ENCODE measurements at regions not wholly inside any gene's neighbourhood (a gene's known extent, or its start where the extent isn't known, plus 50 kb on each side); places are given as distances from the start of the nearest gene placed in this dataset.

GRCh38 chr2:52668724-52669123, 1098.9 kb upstream of the CHAC2 start:
- intact Hi-C loops (cut with micrococcal nuclease; ENCODE audit: unreplicated experiment) = no loop called here
- H2AFZ ChIP-seq = no peak overlapping the region
- DNase-seq = no peak
- no peak overlapping the region for H3K4me3 ChIP-seq
- H4K20me1 ChIP-seq (ENCODE audit: insufficient read depth) = no peaks in the 10 kb centered on the region
- no peaks in the 10 kb centered on the region for H3K36me3 ChIP-seq (ENCODE audit: low read depth)
- H3K9me3 ChIP-seq (ENCODE audit: insufficient read depth, low read depth) = no peaks in the 10 kb centered on the region
- H3K4me2 ChIP-seq = no peak overlapping the region
- H3F3A ChIP-seq (ENCODE audit: insufficient read depth, low read depth) = no peaks in the 10 kb centered on the region
- POLR2A ChIA-PET (ENCODE audit: unreplicated experiment) = interaction anchor here (0.7 kb wide), 1 partner anchor 1038 kb away, joined by 3 read pairs; no protein-coding TSS in a partner anchor
- CTCF ChIA-PET = no interaction called here
- H3K27me3 ChIP-seq (ENCODE audit: insufficient read depth, low read depth) = no peaks in the 10 kb centered on the region
- no peaks in the 10 kb centered on the region for H3K4me1 ChIP-seq (replicated peaks; ENCODE audit: insufficient read depth)
- no peaks in the 10 kb centered on the region for H3K79me2 ChIP-seq (ENCODE audit: low read depth)
- BruUV-seq (replicated peaks) = no TSS peak
- H3K27ac ChIP-seq = no peak overlapping the region
- no peaks in the 10 kb centered on the region for H3K9me2 ChIP-seq (ENCODE audit: insufficient read depth)
- TF ChIP-seq CTCF (conservative IDR thresholded peaks at IDR 0.05) = no peak
- no peak for TF ChIP-seq EZH2 (IDR thresholded peaks at IDR 0.05; ENCODE audit: low read depth)

GRCh38 chr2:52659546-52659945, 1108.1 kb upstream of the CHAC2 start:
- CTCF ChIA-PET = no interaction called here
- DNase-seq = no peak
- no peaks in the 10 kb centered on the region for H3K9me3 ChIP-seq (ENCODE audit: insufficient read depth, low read depth)
- no peaks in the 10 kb centered on the region for H4K20me1 ChIP-seq (ENCODE audit: insufficient read depth)
- no peak overlapping the region for H3K4me3 ChIP-seq
- H3K79me2 ChIP-seq (ENCODE audit: low read depth) = no peaks in the 10 kb centered on the region
- POLR2A ChIA-PET (ENCODE audit: unreplicated experiment) = interaction anchor here (0.5 kb wide), 1 partner anchor 101 kb away, joined by 3 read pairs; no protein-coding TSS in a partner anchor
- peaks cover 10% of the 10 kb centered on the region; the same call in 1 of the 2 replicates for H3K9me2 ChIP-seq (ENCODE audit: insufficient read depth)
- H3K36me3 ChIP-seq (ENCODE audit: low read depth) = no peaks in the 10 kb centered on the region
- H3K27ac ChIP-seq = no peak overlapping the region
- no peaks in the 10 kb centered on the region for H3K27me3 ChIP-seq (ENCODE audit: insufficient read depth, low read depth)
- intact Hi-C loops (cut with micrococcal nuclease; ENCODE audit: unreplicated experiment) = no loop called here
- no peak overlapping the region for H3K4me2 ChIP-seq
- H3F3A ChIP-seq (ENCODE audit: insufficient read depth, low read depth) = no peaks in the 10 kb centered on the region
- no peaks in the 10 kb centered on the region for H3K4me1 ChIP-seq (replicated peaks; ENCODE audit: insufficient read depth)
- no TSS peak for BruUV-seq (replicated peaks)
- no peak overlapping the region for H2AFZ ChIP-seq
- TF ChIP-seq CTCF (conservative IDR thresholded peaks at IDR 0.05) (no peak), EZH2 (IDR thresholded peaks at IDR 0.05; ENCODE audit: low read depth) (no peak)

GRCh38 chr2:52658598-52658997, 1109.0 kb upstream of the CHAC2 start:
- Histone ChIP-seq H3K79me2 (ENCODE audit: low read depth) (no peaks in the 10 kb centered on the region), H2AFZ (no peak overlapping the region), H3K4me1 (replicated peaks; ENCODE audit: insufficient read depth) (no peaks in the 10 kb centered on the region), H3K27me3 (ENCODE audit: insufficient read depth, low read depth) (no peaks in the 10 kb centered on the region), H3F3A (ENCODE audit: insufficient read depth, low read depth) (no peaks in the 10 kb centered on the region), H3K9me3 (ENCODE audit: insufficient read depth, low read depth) (no peaks in the 10 kb centered on the region), H3K9me2 (ENCODE audit: insufficient read depth) (peaks cover 10% of the 10 kb centered on the region; the same call in 1 of the 2 replicates), H4K20me1 (ENCODE audit: insufficient read depth) (no peaks in the 10 kb centered on the region), H3K4me2 (no peak overlapping the region), H3K27ac (no peak overlapping the region), H3K36me3 (ENCODE audit: low read depth) (no peaks in the 10 kb centered on the region), H3K4me3 (no peak overlapping the region)
- no peak for TF ChIP-seq CTCF (conservative IDR thresholded peaks at IDR 0.05)
- no peak for TF ChIP-seq EZH2 (IDR thresholded peaks at IDR 0.05; ENCODE audit: low read depth)
- CTCF ChIA-PET = no interaction called here
- POLR2A ChIA-PET (ENCODE audit: unreplicated experiment) = no interaction called here
- DNase-seq = no peak
- no TSS peak for BruUV-seq (replicated peaks)
- intact Hi-C loops (cut with micrococcal nuclease; ENCODE audit: unreplicated experiment) = no loop called here

All from PC-9 (cell line).